ENCODE measurements at regions not wholly inside any gene's neighbourhood (a gene's known extent, or its start where the extent isn't known, plus 50 kb on each side); places are given as distances from the start of the nearest gene placed in this dataset.
"Not testable (repeated sequence)": the region's sequence is repeated elsewhere in the genome, so short reads cannot be mapped to it uniquely, and the experiment has no call there.

GRCh38 chr5:30498972-30499371 is 694.5 kb upstream of the CDH6 start:
- DNase-seq (ENCODE audit: low spot score): no peak

- DNase-seq (ENCODE audit: low spot score): not testable (repeated sequence)
These were observed 695.0 kb upstream of the CDH6 start for GRCh38 chr5:30498509-30498908.

- DNase-seq (ENCODE audit: low spot score): not testable (repeated sequence)
These were observed 699.4 kb upstream of the CDH6 start for GRCh38 chr5:30494113-30494512.

- DNase-seq (ENCODE audit: low spot score): no peak
These were observed 714.4 kb upstream of the CDH6 start for GRCh38 chr5:30479104-30479503.

- no peak for DNase-seq (ENCODE audit: low spot score)
These were observed 718.1 kb upstream of the CDH6 start for GRCh38 chr5:30475429-30475828.

GRCh38 chr5:30469691-30470090 is 723.8 kb upstream of the CDH6 start:
- DNase-seq (ENCODE audit: low spot score): peak; percentile 94

GRCh38 chr5:30458681-30459080 is 734.8 kb upstream of the CDH6 start:
- no peak for DNase-seq (ENCODE audit: low spot score)

- DNase-seq (ENCODE audit: low spot score): not testable (repeated sequence)
These were observed 738.0 kb upstream of the CDH6 start for GRCh38 chr5:30455484-30455883.

- DNase-seq (ENCODE audit: low spot score): no peak
These were observed 740.3 kb upstream of the CDH6 start for GRCh38 chr5:30453168-30453567.

- DNase-seq (ENCODE audit: low spot score): no peak
These were observed 743.3 kb upstream of the CDH6 start for GRCh38 chr5:30450153-30450552.

- no peak for DNase-seq (ENCODE audit: low spot score)
These were observed 746.1 kb upstream of the CDH6 start for GRCh38 chr5:30447431-30447830.

GRCh38 chr5:30446456-30446855 is 747.0 kb upstream of the CDH6 start:
- no peak for DNase-seq (ENCODE audit: low spot score)

GRCh38 chr5:30438785-30439184 is 754.7 kb upstream of the CDH6 start:
- peak; percentile 11 for DNase-seq (ENCODE audit: low spot score)

- DNase-seq (ENCODE audit: low spot score): no peak
These were observed 756.8 kb upstream of the CDH6 start for GRCh38 chr5:30436691-30437090.

- not testable (repeated sequence) for DNase-seq (ENCODE audit: low spot score)
These were observed 764.5 kb upstream of the CDH6 start for GRCh38 chr5:30428866-30429407.

GRCh38 chr5:30414078-30414477 is 779.4 kb upstream of the CDH6 start:
- DNase-seq (ENCODE audit: low spot score): no peak

- DNase-seq (ENCODE audit: low spot score): no peak
These were observed 779.9 kb upstream of the CDH6 start for GRCh38 chr5:30413540-30413939.

GRCh38 chr5:30405821-30406220 is 787.7 kb upstream of the CDH6 start:
- no peak for DNase-seq (ENCODE audit: low spot score)

- DNase-seq (ENCODE audit: low spot score): peak; percentile 72
These were observed 791.9 kb upstream of the CDH6 start for GRCh38 chr5:30401479-30402058.

GRCh38 chr5:30398423-30398822 is 795.1 kb upstream of the CDH6 start:
- DNase-seq (ENCODE audit: low spot score): no peak

GRCh38 chr5:30392897-30393296 is 800.6 kb upstream of the CDH6 start:
- DNase-seq (ENCODE audit: low spot score): no peak

- no peak for DNase-seq (ENCODE audit: low spot score)
These were observed 803.4 kb upstream of the CDH6 start for GRCh38 chr5:30390095-30390494.

GRCh38 chr5:30387974-30388632 is 805.4 kb upstream of the CDH6 start:
- no peak for DNase-seq (ENCODE audit: low spot score)

All from SK-N-DZ (cell line).